GM19324 (cell line): ENCODE measurements at regions not wholly inside any gene's neighbourhood (a gene's known extent, or its start where the extent isn't known, plus 50 kb on each side); places are given as distances from the start of the nearest gene placed in this dataset.
"Not testable (repeated sequence)": the region's sequence is repeated elsewhere in the genome, so short reads cannot be mapped to it uniquely, and the experiment has no call there.

Source experiments
- ATAC-seq: cut with Tn5 transposase; IDR thresholded peaks from one replicate; pipeline ENCODE4 v1.9.1; 2021; ENCODE audit warnings: mild to moderate bottlenecking, moderate library complexity; ENCODE audit not compliant: unreplicated experiment, low FRiP score

GRCh38 chr5:100641833-100642232, 106.7 kb downstream of the FAM174A start:
- ATAC-seq: no peak

- ATAC-seq: no peak
Observed at GRCh38 chr5:100643473-100643872, 108.3 kb downstream of the FAM174A start.

- no peak for ATAC-seq
Observed at GRCh38 chr5:100644185-100644584, 109.0 kb downstream of the FAM174A start.

DNA sequence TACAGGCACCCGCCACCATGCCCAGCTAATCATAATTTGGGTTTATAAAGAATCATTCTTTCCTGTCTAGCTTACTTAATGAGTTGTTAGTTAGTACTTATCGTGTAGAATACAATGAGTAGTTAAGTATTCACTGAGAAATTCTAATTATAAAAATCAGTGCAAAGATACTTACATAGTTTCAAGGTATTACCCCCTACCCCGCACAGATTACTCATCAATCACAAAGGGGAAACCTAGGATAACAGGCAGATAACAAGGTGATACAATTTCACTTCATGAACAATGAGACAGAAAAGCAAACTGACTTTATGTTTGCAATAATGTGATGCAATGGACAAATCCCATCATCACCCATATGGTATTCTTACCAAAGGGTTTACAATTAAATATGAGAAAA, 109.6 kb downstream of the FAM174A start:
- ATAC-seq: no peak

DNA sequence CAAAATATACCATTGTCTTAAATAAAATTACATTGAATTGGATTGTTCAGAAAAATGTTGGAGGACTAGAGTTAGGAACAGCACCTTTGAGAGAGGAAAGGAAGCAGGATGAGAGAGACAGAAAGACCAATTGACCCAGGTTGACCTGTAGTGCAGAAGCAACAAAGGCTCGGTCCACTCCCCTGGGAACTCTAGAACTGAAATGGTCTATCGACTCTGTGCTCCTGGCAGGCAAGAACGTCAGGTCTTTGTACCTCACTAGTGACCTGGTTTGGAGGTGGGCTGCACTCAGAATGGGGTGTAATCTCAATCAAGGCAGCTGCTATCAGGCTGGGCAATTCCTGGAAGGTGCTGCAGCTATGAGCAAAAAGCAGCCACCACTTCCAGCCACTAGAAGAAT, 110.8 kb downstream of the FAM174A start:
- ATAC-seq: no peak

GRCh38 chr5:100646691-100647090, 111.5 kb downstream of the FAM174A start:
- no peak for ATAC-seq

DNA sequence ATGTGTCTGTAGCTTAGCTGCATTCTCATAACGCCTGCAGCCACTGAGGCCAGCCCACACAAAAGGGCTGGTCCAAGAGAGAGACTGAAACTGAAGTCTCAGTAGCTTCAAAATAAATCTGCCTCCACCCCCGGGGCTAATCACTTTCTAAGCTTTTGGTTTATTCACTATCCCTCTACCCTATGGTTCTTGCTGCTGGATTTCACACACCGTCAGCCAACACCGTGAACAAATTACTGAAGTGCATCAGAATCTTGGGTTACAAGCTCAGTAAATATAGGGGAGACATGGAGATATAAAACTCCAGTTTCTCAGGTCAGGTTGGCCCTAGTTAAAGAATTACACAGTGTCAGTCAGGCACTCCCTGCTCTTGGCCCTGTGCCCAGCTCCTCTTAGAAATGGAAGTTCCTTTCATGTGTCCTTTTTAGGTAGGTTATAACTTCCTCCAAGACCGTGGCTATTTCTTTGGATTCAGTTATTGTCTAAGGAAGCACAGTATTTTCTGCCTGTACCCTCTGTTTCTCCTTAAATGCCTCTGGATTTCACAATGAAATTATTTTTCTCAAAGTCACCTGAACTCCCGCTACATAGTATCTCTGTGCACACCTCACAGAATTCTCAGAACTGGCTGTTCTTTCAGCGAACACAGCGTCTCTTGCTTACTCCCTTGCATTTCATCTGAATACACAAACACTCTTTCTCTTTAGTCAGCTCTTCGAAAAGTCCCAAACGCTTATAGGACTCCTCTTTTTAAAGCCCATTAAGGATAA, 112.5 kb downstream of the FAM174A start:
- peak; percentile 78 for ATAC-seq

- ATAC-seq: no peak
Observed at GRCh38 chr5:100654895-100655294, 119.7 kb downstream of the FAM174A start.

- ATAC-seq: not testable (repeated sequence)
Observed at GRCh38 chr5:100656771-100657170, 121.6 kb downstream of the FAM174A start.

GRCh38 chr5:100659080-100659795, 124.1 kb downstream of the FAM174A start:
- ATAC-seq: no peak

- no peak for ATAC-seq
Observed at GRCh38 chr5:100664140-100664539, 129.0 kb downstream of the FAM174A start.

DNA sequence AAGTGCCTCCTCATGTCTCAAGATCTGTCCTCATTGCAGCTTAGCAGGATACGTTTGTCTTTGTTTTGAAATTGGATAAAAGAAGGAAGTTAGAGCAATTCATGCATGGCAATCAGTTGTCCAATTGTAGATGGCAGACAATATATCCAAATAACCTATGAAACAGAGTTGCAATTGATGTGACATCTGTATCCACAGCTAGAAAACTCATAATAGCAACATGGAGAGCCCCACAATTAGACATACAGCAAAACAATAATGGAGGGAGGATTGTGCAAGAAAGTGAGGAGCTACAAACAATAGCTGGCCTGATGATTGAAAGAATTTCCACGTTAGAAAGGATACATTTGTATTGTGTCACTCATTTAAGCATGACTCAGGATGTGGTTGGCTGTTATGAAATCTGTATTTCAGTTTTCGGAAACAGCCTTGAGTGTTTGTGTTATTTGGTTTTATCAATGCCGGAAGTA, 132.0 kb downstream of the FAM174A start:
- no peak for ATAC-seq

DNA sequence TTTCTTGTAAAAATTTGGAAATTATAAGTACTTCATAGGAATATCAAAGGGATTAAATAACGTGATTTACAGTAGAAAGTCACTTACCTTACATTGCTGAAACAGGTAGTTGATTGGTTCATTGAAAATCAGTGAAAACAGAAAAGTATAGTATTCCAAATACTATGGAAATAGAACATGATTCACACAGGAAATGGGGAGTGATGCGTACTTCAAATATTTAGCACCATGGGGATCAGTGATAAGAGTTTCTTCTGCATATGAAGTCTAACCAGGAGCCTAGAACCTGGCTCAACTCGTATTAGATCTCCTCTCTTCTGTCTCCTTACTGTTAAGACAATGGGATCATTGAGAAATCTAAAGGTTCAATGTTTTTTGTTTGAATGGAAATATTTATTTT, 133.3 kb downstream of the FAM174A start:
- no peak for ATAC-seq

- ATAC-seq: no peak
Observed at GRCh38 chr5:100676817-100677631, 141.8 kb downstream of the FAM174A start.

GRCh38 chr5:100682625-100683024, 147.5 kb downstream of the FAM174A start:
- ATAC-seq: no peak

- no peak for ATAC-seq
Observed at GRCh38 chr5:100683881-100684280, 148.7 kb downstream of the FAM174A start.

GRCh38 chr5:100685122-100685521, 149.9 kb downstream of the FAM174A start:
- not testable (repeated sequence) for ATAC-seq

DNA sequence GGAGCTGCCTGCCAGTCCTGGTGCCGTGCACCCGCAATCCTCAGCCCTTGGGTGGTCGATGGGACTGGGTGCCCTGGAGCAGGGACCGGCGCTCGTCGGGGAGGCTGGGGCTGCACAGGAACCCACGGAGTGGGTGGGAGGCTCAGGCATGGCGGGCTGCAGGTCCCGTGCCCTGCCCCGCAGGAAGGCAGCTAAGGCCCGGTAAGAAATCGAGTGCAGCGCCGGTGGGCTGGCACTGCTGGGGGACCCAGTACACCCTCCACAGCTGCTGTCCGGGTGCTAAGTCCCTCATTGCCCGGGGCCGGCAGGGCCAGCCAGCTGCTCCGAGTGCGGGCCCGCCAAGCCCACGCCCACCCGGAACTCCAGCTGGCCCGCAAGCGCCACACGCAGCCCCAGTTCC, 153.7 kb downstream of the FAM174A start:
- not testable (repeated sequence) for ATAC-seq

DNA sequence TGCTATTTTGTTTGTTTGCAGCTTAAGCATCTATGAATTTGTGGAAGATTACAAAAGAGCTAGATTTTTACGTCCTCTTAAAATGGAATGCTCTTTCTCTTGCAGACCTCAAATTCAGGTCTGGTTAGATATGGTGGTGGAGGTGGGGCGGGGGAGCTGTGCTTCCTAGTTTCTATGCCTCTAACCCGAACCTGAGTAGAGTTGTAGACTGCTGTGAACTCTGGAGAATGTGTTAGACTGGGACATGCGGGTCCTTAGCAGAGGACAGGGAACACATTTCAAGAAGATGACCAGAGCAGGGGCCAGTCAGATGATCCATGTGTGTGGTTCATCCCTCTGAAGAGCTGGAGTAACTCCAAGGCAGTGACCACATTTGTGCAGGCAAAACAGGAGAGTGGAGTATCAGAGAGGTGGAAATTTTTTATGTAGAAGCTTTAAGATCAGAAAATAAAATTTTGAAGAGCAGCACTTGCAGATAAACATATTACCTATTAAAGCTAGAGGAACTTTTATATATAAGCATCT, 154.9 kb downstream of the FAM174A start:
- ATAC-seq: no peak

GRCh38 chr5:100691085-100691484, 155.9 kb downstream of the FAM174A start:
- ATAC-seq: no peak

- ATAC-seq: no peak
Observed at GRCh38 chr5:100691548-100691947, 156.4 kb downstream of the FAM174A start.
